ENCODE measurements at regions not wholly inside any gene's neighbourhood (a gene's known extent, or its start where the extent isn't known, plus 50 kb on each side); places are given as distances from the start of the nearest gene placed in this dataset.

- DNase-seq = no peak
These were observed 1475.4 kb downstream of the BRD1 start for GRCh38 chr22:48352086-48352911.

- DNase-seq = no peak
These were observed 1476.1 kb downstream of the BRD1 start for GRCh38 chr22:48351376-48352085.

GRCh38 chr22:48350456-48350855 is 1477.2 kb downstream of the BRD1 start:
- DNase-seq = no peak

- no peak for DNase-seq
These were observed 1478.8 kb downstream of the BRD1 start for GRCh38 chr22:48348855-48349254.

GRCh38 chr22:48347311-48347710 is 1480.4 kb downstream of the BRD1 start:
- DNase-seq = peak; percentile 40

GRCh38 chr22:48346911-48347310 is 1480.8 kb downstream of the BRD1 start:
- DNase-seq = no peak

- no peak for DNase-seq
These were observed 1481.4 kb downstream of the BRD1 start for GRCh38 chr22:48346311-48346710.

GRCh38 chr22:48345631-48346030 is 1482.0 kb downstream of the BRD1 start:
- DNase-seq = no peak

- DNase-seq = no peak
These were observed 1484.2 kb downstream of the BRD1 start for GRCh38 chr22:48343461-48343860.

GRCh38 chr22:48342732-48343131 is 1484.9 kb downstream of the BRD1 start:
- no peak for DNase-seq

GRCh38 chr22:48342016-48342415 is 1485.7 kb downstream of the BRD1 start:
- no peak for DNase-seq

GRCh38 chr22:48340727-48341709 is 1486.7 kb downstream of the BRD1 start:
- DNase-seq = no peak

GRCh38 chr22:48340191-48340590 is 1487.5 kb downstream of the BRD1 start:
- no peak for DNase-seq

GRCh38 chr22:48338793-48339705 is 1488.6 kb downstream of the BRD1 start:
- no peak for DNase-seq

GRCh38 chr22:48337957-48338792 is 1489.5 kb downstream of the BRD1 start:
- DNase-seq = no peak

GRCh38 chr22:48336339-48337060 is 1491.2 kb downstream of the BRD1 start:
- DNase-seq = no peak

- DNase-seq = no peak
These were observed 1492.1 kb downstream of the BRD1 start for GRCh38 chr22:48335442-48336139.

- DNase-seq = no peak
These were observed 1492.7 kb downstream of the BRD1 start for GRCh38 chr22:48334971-48335370.
